Activated CD8-positive, alpha-beta T cell treated with anti-CD3 and anti-CD28 coated beads, Interleukin-2, amount 10 ng/mL, durations not matched to agents 7 days and 5 days (primary cell): ENCODE measurements at regions not wholly inside any gene's neighbourhood (a gene's known extent, or its start where the extent isn't known, plus 50 kb on each side); places are given as distances from the start of the nearest gene placed in this dataset.

Experiments
- ATAC-seq: fragments of 150-1000 bp; cut with Tn5 transposase; one replicate; pipeline ENCODE4 v1.10.0; 2021; ENCODE audit warnings: moderate library complexity
- CTCF ChIA-PET: fragments of 350-600 bp; sonication (Branson Sonifier 250); formaldehyde crosslinking; loops from one replicate; lab custom pipeline; 2021; ENCODE audit warnings: antibody characterized with exemption; lab: Charles Lee
- POLR2A ChIA-PET: fragments of 350-600 bp; sonication (Branson Sonifier 250); formaldehyde crosslinking; loops from one replicate; lab custom pipeline; 2021; ENCODE audit warnings: antibody characterized with exemption; lab: Charles Lee
- DNase-seq: peaks from one replicate; pipeline ENCODE4 v3.0.0-alpha.2; 2020
- H3K27ac Mint-ChIP-seq: one replicate; pipeline ENCODE4 v1.8.0; 2021; ENCODE audit warnings: mild to moderate bottlenecking, mixed read lengths
- H3K27me3 Mint-ChIP-seq: one replicate; pipeline ENCODE4 v1.8.0; 2021; ENCODE audit warnings: low read depth, mixed read lengths
- H3K36me3 Mint-ChIP-seq: one replicate; pipeline ENCODE4 v1.8.0; 2021; ENCODE audit warnings: low read depth, mixed read lengths
- H3K4me1 Mint-ChIP-seq: one replicate; pipeline ENCODE4 v1.8.0; 2021; ENCODE audit warnings: low read depth, mixed read lengths
- H3K4me3 Mint-ChIP-seq: one replicate; pipeline ENCODE4 v1.8.0; 2021; ENCODE audit warnings: mild to moderate bottlenecking, mixed read lengths
- H3K9me3 Mint-ChIP-seq: one replicate; pipeline ENCODE4 v1.8.0; 2022; ENCODE audit warnings: mixed read lengths; ENCODE audit not compliant: insufficient read depth

DNA sequence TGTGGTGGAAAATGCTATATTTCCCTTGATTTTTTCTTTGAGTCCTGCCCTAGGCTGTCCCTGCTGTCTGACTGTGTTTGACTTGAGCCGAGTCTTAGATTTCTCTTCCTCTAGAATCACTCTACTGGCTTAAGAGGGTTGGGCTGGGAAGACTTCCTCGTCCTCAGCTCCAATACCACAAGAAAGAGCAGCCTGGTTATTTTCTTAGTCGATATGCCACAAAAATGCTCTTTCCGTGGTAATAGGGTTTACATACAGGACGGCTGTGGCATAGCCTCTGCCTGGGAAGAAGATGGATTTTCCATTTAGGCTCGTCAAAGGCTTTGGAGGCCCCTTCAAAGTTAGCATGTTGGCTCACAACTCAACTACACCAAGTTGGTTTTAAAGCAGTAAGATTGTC lies 212.0 kb upstream of the IGFBP3 start:
- no peak overlapping the region for H3K4me3 Mint-ChIP-seq
- no peak overlapping the region for H3K27ac Mint-ChIP-seq
- no peak for DNase-seq
- no peaks in the 10 kb centered on the region for H3K36me3 Mint-ChIP-seq
- no peaks in the 10 kb centered on the region for H3K4me1 Mint-ChIP-seq
- POLR2A ChIA-PET, result no interaction called here
- no peaks in the 10 kb centered on the region for H3K27me3 Mint-ChIP-seq
- ATAC-seq, result no peak
- H3K9me3 Mint-ChIP-seq, result no peaks in the 10 kb centered on the region
- CTCF ChIA-PET, result no interaction called here

DNA sequence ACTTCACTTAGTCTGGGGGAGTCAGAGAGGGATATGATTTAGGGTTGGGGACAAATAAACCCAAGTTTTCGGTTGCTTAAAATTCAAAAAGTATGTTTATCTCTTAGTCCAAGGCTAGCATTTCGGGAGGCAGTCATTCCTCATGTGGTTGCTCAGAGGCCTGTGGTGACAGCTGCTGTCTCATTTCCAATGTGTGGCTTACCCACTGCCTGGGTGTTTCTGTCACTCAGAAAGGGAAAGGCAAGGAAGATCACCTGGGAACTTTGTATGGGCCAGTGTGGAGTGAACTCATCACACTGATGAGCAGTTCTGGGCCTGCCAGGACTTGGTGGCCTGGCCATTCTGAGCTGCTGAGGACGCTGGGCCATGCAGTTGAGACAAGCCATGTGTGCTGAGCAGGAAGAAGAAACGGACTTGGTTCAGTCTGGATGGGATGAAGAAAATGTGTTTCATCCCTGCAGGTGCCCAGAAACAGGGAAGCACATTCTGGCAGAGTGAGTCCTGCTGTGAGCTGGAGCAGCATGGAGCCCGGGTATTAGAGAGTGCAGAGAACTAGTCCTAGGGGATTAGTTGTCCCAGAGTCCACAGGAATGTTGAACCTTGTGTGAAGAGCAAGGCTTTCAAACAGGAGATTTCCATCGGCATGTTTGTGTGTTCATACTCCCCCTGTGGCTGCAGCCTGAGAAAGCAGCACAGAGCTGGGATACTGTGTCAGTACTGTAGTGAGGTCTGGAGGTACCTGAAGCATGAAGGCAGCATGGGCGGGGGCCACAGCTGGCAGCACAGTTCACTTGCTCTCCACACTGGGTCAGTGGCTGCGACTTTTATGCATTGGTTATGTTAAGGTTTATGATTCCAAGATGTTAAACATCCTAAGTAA lies 211.1 kb upstream of the IGFBP3 start:
- Mint-ChIP-seq H3K9me3 (no peaks in the 10 kb centered on the region), H3K27me3 (no peaks in the 10 kb centered on the region), H3K4me3 (no peak overlapping the region), H3K4me1 (no peaks in the 10 kb centered on the region), H3K27ac (no peak overlapping the region), H3K36me3 (no peaks in the 10 kb centered on the region)
- POLR2A ChIA-PET, result no interaction called here
- ATAC-seq (no peak), DNase-seq (no peak)
- CTCF ChIA-PET, result no interaction called here

DNA sequence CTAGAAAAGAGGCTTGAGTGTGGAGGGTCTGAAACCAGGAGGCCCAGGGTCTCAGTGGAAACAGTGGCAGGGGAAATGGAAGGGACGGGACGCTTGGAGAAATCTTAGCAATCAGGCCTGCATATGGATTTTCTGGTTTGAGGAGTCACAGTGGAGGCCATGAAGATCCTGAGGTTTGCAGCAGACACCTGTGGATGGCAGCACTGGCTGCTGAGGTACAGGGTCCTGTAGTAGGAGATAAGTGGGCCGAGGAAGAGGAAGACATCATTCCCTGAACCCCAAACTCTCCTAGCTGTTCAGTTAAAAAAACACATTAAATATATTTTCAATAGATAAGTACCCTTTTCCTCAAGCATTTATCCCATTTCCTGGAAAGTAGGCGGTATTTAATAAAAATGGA lies 208.8 kb upstream of the IGFBP3 start:
- H3K4me3 Mint-ChIP-seq, result no peak overlapping the region
- H3K4me1 Mint-ChIP-seq, result no peaks in the 10 kb centered on the region
- H3K36me3 Mint-ChIP-seq, result no peaks in the 10 kb centered on the region
- no peak overlapping the region for H3K27ac Mint-ChIP-seq
- no peaks in the 10 kb centered on the region for H3K27me3 Mint-ChIP-seq
- ChIA-PET POLR2A (interaction anchor here (0.5 kb wide), 1 partner anchor 81 kb away, joined by 3 read pairs; no protein-coding TSS in a partner anchor), CTCF (no interaction called here)
- no peak for DNase-seq
- no peaks in the 10 kb centered on the region for H3K9me3 Mint-ChIP-seq
- ATAC-seq, result no peak

DNA sequence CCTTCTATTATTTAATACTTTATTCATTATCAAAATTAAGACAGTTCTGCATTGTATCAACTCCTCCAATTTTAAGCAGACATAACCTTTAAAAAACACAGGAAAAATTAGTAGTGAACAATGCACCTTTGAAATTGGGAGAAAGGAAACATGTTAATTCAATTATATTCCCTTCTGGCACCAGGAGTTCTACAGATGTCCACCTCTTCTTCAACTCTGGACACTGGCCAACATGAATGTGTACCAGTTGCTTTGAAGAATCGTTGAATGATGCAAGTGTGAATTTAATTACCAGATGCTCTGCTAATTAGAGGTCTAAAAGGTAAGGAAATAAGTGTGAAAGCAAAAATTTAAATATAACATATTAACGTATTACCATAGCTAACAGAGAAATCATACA lies 206.7 kb upstream of the IGFBP3 start:
- ChIA-PET CTCF (no interaction called here), POLR2A (no interaction called here)
- ATAC-seq (no peak), DNase-seq (no peak)
- H3K4me1 Mint-ChIP-seq, result no peaks in the 10 kb centered on the region
- H3K36me3 Mint-ChIP-seq, result no peaks in the 10 kb centered on the region
- no peaks in the 10 kb centered on the region for H3K27me3 Mint-ChIP-seq
- no peak overlapping the region for H3K27ac Mint-ChIP-seq
- H3K9me3 Mint-ChIP-seq, result no peaks in the 10 kb centered on the region
- no peak overlapping the region for H3K4me3 Mint-ChIP-seq

DNA sequence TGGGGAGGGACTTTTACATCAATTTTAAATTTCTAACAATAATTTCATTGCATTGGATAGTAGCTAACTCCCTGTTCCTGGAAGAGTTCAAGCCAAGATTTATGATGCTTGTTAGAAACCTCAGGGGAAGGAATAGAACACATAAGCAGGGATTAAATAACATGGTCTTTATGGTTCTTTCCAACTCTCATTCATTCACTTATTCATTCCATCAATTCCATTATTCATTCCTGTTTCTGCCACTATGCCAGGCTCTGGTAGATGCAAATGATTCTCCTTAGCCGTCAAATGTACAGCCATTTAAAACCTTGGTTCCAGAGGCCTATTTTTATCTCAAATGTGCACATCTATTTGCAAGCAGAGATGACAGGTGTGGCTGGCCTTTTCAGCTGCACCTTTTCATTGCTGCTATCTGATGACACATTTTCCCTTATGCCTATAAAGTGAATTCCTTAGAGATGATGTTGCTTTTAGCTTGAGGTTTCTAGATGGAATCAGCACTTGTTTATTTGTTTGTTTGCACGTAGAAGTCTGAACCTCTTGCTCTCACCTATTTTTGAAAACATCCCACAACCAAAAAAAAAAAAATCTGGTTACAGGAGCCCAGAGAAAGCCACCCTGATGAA lies 205.7 kb upstream of the IGFBP3 start:
- ATAC-seq, result no peak
- POLR2A ChIA-PET, result no interaction called here
- no peak overlapping the region for H3K4me3 Mint-ChIP-seq
- CTCF ChIA-PET, result interaction anchor here (0.8 kb wide), 1 partner anchor 22 kb away, joined by 3 read pairs; no protein-coding TSS in a partner anchor
- H3K9me3 Mint-ChIP-seq, result no peaks in the 10 kb centered on the region
- H3K27ac Mint-ChIP-seq, result no peak overlapping the region
- H3K36me3 Mint-ChIP-seq, result no peaks in the 10 kb centered on the region
- H3K4me1 Mint-ChIP-seq, result no peaks in the 10 kb centered on the region
- no peak for DNase-seq
- no peaks in the 10 kb centered on the region for H3K27me3 Mint-ChIP-seq

DNA sequence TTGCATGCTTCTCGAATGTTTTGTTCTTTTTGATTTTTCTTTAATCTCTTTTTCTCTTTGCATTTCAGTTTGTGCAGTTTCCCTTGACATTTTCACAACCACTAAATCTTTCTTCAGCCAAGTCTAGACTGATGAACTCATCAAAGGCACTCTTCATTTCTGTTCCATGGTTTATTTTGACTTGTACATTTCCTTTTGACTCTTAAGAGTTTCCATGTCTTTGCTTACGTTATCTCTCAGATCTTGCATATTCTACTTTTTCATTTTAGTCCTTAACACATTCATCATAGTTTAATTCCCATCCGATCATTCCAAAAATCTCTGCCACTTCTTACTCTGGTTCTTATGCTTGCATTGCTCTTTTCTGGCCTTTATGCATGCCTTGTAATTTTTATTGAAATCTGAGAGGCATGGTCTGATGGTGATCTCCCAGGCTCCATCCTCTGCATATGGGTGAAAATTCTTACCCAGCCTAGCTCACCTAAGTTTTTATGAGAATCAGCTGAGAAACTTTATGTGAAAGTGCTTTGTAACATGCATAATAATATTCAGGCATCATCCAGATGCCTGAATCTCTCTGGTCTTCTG lies 202.8 kb upstream of the IGFBP3 start:
- Mint-ChIP-seq H3K27me3 (no peaks in the 10 kb centered on the region), H3K36me3 (no peaks in the 10 kb centered on the region), H3K9me3 (no peaks in the 10 kb centered on the region), H3K4me3 (no peak overlapping the region), H3K27ac (no peak overlapping the region), H3K4me1 (no peaks in the 10 kb centered on the region)
- POLR2A ChIA-PET, result no interaction called here
- ATAC-seq, result no peak
- CTCF ChIA-PET, result no interaction called here
- DNase-seq, result no peak

DNA sequence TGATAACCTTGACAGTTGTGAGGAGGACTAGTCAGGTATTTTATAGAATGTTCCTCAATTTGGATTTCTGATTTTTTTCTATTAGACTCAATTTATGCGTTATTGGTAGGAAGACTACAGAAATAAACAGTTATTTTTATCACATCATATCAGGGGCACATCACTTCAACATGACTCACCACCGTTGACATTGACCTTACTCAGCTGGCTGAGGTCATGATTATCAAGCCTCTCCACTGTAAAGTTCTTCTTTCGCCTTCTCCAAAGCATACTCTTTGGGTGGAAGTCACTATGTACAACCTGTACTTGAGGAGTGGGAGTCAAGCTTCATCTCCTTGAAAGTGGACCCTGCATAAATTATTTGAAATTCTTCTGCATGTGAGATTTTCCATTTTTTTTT lies 194.3 kb upstream of the IGFBP3 start:
- POLR2A ChIA-PET, result no interaction called here

DNA sequence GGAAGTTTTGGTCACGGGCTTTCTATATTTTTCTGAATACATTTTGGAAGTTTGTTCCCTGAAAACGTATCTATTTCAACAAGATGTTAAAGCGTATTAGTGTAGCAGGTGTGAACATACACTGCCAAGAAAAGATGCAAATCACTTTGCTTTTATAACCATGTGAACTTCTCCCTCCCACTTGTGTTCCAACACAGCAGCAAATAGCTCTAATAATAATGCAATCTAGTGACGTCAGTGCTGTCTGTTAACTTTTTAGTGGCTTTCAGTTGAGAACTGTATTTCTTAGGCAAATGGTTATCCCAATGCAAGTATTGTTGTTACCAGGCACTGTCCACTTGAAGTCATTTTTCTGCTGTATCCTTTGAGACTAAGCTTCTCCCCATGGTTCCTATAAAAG lies 188.4 kb upstream of the IGFBP3 start:
- CTCF ChIA-PET, result no interaction called here
- POLR2A ChIA-PET, result no interaction called here
- Mint-ChIP-seq H3K9me3 (no peaks in the 10 kb centered on the region), H3K27ac (no peak overlapping the region), H3K4me3 (no peak overlapping the region), H3K27me3 (no peaks in the 10 kb centered on the region), H3K4me1 (no peaks in the 10 kb centered on the region), H3K36me3 (no peaks in the 10 kb centered on the region)
- no peak for ATAC-seq
- DNase-seq, result no peak

More for the DNA sequence above, 194.3 kb upstream of the IGFBP3 start:
- Mint-ChIP-seq H3K27ac (no peak overlapping the region), H3K9me3 (no peaks in the 10 kb centered on the region), H3K27me3 (no peaks in the 10 kb centered on the region), H3K36me3 (no peaks in the 10 kb centered on the region), H3K4me3 (no peak overlapping the region), H3K4me1 (no peaks in the 10 kb centered on the region)
- CTCF ChIA-PET, result no interaction called here
- DNase-seq, result no peak
- ATAC-seq, result no peak

DNA sequence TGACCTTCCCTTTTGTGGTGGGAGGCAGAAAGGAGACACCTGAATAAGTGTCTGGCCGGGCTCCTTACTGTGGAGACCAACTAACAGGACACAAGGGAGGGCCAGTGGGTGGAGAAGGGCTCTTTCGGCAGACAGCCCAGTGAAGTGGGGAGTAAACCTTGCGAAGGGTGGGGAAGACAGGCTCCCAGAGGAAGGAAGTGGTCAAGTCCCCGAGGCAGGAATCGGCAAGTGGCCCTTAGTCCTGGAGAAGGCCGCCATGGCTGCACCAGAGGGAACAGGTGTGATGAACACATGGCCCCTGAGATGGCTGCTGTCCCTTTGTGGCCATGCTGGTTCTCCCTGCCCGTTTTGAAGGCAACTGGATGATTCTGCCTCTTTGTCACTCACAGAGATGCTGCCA lies 187.2 kb upstream of the IGFBP3 start:
- POLR2A ChIA-PET, result no interaction called here
- Mint-ChIP-seq H3K27me3 (no peaks in the 10 kb centered on the region), H3K4me1 (no peaks in the 10 kb centered on the region), H3K27ac (no peak overlapping the region), H3K4me3 (no peak overlapping the region), H3K9me3 (no peaks in the 10 kb centered on the region), H3K36me3 (no peaks in the 10 kb centered on the region)
- CTCF ChIA-PET, result interaction anchor here (1.2 kb wide), 1 partner anchor 186 kb away, joined by 4 read pairs; no protein-coding TSS in a partner anchor
- DNase-seq (no peak), ATAC-seq (no peak)

DNA sequence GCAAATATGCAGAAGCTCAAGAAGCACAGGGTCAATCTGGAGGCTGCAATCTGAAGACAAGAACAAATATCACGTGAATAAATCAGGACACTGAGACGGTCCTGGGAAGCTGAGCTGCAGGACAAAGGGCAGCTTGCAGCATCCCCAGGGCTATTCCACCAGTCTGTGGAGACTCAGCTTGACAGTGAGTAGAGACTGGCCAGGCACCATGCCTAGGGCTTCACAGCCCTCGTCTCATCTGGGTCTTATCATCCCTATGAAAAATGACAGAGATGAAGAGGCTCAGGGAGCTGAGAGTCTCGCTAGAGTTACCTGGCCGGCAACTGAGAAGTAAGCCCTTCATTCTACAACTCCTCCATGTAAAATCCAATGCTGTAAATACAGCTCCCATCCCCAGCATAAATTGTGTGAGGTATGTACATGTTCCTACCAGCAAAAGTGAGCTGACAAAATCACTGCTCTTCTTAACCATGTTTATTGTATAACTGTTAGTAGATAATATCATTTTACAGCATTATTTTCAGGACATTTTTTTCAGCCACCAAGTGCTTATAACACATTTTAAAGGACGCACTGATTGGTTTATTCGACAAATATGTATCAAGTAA lies 186.6 kb upstream of the IGFBP3 start:
- no peaks in the 10 kb centered on the region for H3K36me3 Mint-ChIP-seq
- ATAC-seq (no peak), DNase-seq (no peak)
- H3K4me3 Mint-ChIP-seq, result no peak overlapping the region
- H3K4me1 Mint-ChIP-seq, result no peaks in the 10 kb centered on the region
- POLR2A ChIA-PET, result no interaction called here
- H3K9me3 Mint-ChIP-seq, result no peaks in the 10 kb centered on the region
- H3K27ac Mint-ChIP-seq, result no peak overlapping the region
- CTCF ChIA-PET, result interaction anchor here (1.2 kb wide), 1 partner anchor 185 kb away, joined by 4 read pairs; no protein-coding TSS in a partner anchor
- H3K27me3 Mint-ChIP-seq, result no peaks in the 10 kb centered on the region

DNA sequence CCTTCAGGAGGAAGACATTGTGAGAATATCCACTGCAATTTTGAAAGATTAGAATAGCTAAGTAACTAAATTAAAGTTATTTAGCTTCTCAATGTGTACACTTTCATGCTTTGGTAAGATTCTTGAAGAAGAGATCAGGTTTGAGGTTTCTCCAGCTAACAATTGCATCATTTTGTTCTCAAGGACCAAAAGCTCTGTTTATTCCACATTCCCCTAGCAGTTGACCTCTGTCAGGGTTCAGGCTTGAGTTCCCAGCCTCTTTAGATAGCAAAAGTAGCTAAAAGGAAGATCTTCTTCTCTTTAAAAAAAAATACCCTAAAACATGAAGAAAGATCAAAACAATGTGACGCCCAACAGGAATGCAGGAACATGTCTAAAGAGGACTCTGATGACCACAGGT lies 179.4 kb upstream of the IGFBP3 start:
- POLR2A ChIA-PET, result no interaction called here
- CTCF ChIA-PET, result no interaction called here
- no peak for ATAC-seq
- no peaks in the 10 kb centered on the region for H3K27me3 Mint-ChIP-seq
- no peak overlapping the region for H3K27ac Mint-ChIP-seq
- H3K36me3 Mint-ChIP-seq, result no peaks in the 10 kb centered on the region
- no peaks in the 10 kb centered on the region for H3K9me3 Mint-ChIP-seq
- no peak overlapping the region for H3K4me3 Mint-ChIP-seq
- no peaks in the 10 kb centered on the region for H3K4me1 Mint-ChIP-seq
- DNase-seq, result no peak

DNA sequence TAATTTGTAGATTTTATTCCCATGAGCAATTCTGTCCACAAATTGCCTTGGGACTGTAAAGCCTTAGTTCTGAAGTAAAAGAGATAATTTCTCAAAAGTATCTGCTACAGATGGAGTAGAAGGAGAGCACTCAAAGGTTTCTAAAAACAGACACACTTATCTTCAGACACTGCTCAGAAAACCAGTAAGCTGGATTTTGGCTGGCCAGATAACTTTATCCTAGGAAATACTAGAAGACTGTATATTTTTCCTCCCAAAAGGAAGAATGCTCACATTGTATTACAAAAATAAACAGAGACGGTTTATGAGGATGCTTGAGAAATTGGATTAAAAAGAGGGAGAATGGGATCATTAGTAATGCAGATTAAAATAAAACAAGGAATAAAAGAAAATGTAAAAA lies 178.0 kb upstream of the IGFBP3 start:
- ChIA-PET CTCF (no interaction called here), POLR2A (no interaction called here)
- DNase-seq (no peak), ATAC-seq (no peak)
- Mint-ChIP-seq H3K36me3 (no peaks in the 10 kb centered on the region), H3K27me3 (no peaks in the 10 kb centered on the region), H3K4me3 (no peak overlapping the region), H3K27ac (no peak overlapping the region), H3K4me1 (no peaks in the 10 kb centered on the region), H3K9me3 (no peaks in the 10 kb centered on the region)
